ENCODE measurements at regions not wholly inside any gene's neighbourhood (a gene's known extent, or its start where the extent isn't known, plus 50 kb on each side); places are given as distances from the start of the nearest gene placed in this dataset.

DNA sequence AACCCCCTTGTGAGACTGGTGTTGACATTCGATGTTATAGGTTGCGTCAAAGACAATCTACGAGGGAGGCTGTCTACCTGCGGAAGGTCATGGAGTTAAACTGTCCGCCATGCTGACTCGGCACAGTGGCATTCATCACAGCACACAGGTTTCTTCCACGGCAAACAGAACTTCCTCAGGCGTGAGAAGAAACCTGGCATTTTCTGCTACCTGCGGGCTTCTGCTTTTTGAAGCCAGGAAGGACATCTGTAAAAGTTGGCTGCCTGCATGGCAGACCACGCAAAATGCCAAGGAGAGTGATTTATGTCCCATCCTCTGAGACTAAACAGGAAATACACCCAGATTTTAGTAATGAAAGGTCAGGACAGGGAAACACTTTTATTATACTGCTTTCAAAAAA, 809.8 kb upstream of the NUDT12 start:
- no peak overlapping the region for H3K4me2 ChIP-seq (ENCODE audit: low read length)
- intact Hi-C loops (cut with micrococcal nuclease), result no loop called here

DNA sequence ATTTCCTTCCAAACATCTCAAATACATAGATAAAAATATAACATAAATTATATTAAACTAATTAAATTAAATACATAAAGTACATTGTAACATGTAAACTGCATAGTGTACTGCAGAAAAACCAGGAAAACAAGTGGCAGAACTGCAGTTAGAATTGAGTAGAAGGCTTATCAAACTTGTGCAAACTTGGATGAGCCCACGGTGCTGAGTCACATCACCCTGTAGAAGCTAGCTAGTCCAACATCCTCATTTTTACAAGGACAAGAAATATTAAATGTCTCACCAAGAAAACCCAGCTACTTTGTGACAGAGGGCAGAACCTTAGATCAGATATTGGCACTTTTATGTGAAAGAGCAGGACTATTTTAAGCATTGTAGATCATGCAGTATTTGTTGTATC, 807.9 kb upstream of the NUDT12 start:
- H3K27me3 ChIP-seq (ENCODE audit: insufficient read depth, low read length), result no peaks in the 10 kb centered on the region
- no peak overlapping the region for H3K4me3 ChIP-seq (replicated peaks in 1 of 2; ENCODE audit: low read depth in 1 of 2, low read length in 2 of 2)
- POLR2A ChIA-PET, result no interaction called here
- CTCF ChIA-PET, result no interaction called here
- no TSS peak for BruUV-seq (replicated peaks)
- H3K79me2 ChIP-seq (ENCODE audit: insufficient read depth, low read length), result no peaks in the 10 kb centered on the region
- ATAC-seq (no peak), DNase-seq (ENCODE audit: low read depth, low spot score) (no peak)
- no peak overlapping the region for H3K9ac ChIP-seq (ENCODE audit: low read length)
- H3K27ac ChIP-seq (ENCODE audit: low read depth, low read length), result no peak overlapping the region
- no peak overlapping the region for H2AFZ ChIP-seq (ENCODE audit: low read depth, low read length, poor library complexity, severe bottlenecking)
- H3K9me2 ChIP-seq (ENCODE audit: insufficient read depth), result no peaks in the 10 kb centered on the region
- H3K4me2 ChIP-seq (ENCODE audit: low read length), result no peak overlapping the region
- no peak for TF ChIP-seq TCF7L2 (IDR thresholded peaks at IDR 0.05; ENCODE audit: borderline replicate concordance, extremely low read depth, insufficient read depth, insufficient read length)
- TF ChIP-seq ELF1 (IDR thresholded peaks at IDR 0.05; ENCODE audit: borderline replicate concordance, low read depth), result no peak
- no peak for TF ChIP-seq EZH2phosphoT487 (IDR thresholded peaks at IDR 0.05; ENCODE audit: borderline replicate concordance)
- TF ChIP-seq, protein P1, sequence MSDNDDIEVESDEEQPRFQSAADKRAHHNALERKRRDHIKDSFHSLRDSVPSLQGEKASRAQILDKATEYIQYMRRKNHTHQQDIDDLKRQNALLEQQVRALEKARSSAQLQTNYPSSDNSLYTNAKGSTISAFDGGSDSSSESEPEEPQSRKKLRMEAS (IDR thresholded peaks at IDR 0.05), result no peak
- no peak for TF ChIP-seq EGR1 (IDR thresholded peaks at IDR 0.05; ENCODE audit: low read depth)
- TF ChIP-seq SRF (IDR thresholded peaks at IDR 0.05; ENCODE audit: low read depth), result no peak
- no peak for TF ChIP-seq JUND (IDR thresholded peaks at IDR 0.05)
- no peak for TF ChIP-seq FOSL1 (IDR thresholded peaks at IDR 0.05; ENCODE audit: low read depth)
- no peak for TF ChIP-seq ZFX (IDR thresholded peaks at IDR 0.05)
- no peak for TF ChIP-seq CBX3 (IDR thresholded peaks at IDR 0.05; ENCODE audit: low read depth)
- TF ChIP-seq POLR2AphosphoS5 (IDR thresholded peaks at IDR 0.05; ENCODE audit: low read depth, low read length), result no peak
- TF ChIP-seq POLR2A (IDR thresholded peaks at IDR 0.05; ENCODE audit: borderline replicate concordance, extremely low read depth, insufficient read depth, insufficient read length), result no peak
- TF ChIP-seq YY1 (IDR thresholded peaks at IDR 0.05; ENCODE audit: extremely low read depth, insufficient replicate concordance, low read depth, low read length), result no peak
- TF ChIP-seq CEBPB (IDR thresholded peaks at IDR 0.05; ENCODE audit: low read depth), result no peak
- intact Hi-C loops (cut with micrococcal nuclease), result no loop called here
- H4K20me1 ChIP-seq (ENCODE audit: insufficient read depth), result no peaks in the 10 kb centered on the region
- no peaks in the 10 kb centered on the region for H3K36me3 ChIP-seq (ENCODE audit: control insufficient read depth in 1 of 2, insufficient read depth in 2 of 2, low read length in 2 of 2)
- no peaks in the 10 kb centered on the region for H3K4me1 ChIP-seq (ENCODE audit: control insufficient read depth in 1 of 2, insufficient read depth in 2 of 2, low read length in 2 of 2)
- H3K9me3 ChIP-seq (ENCODE audit: control insufficient read depth in 1 of 2, insufficient read depth in 1 of 2, low read depth in 1 of 2, low read length in 2 of 2), result no peaks in the 10 kb centered on the region
- RAD21 ChIA-PET (ENCODE audit: low non-redundant PET in 1 of 2, low total read pairs in 2 of 2, uncharacterized antibody in 2 of 2, unreplicated experiment in 2 of 2), result no interaction called here

More for the DNA sequence above, 809.8 kb upstream of the NUDT12 start:
- no peaks in the 10 kb centered on the region for H4K20me1 ChIP-seq (ENCODE audit: insufficient read depth)
- CTCF ChIA-PET, result no interaction called here
- POLR2A ChIA-PET, result no interaction called here
- no peak for ATAC-seq
- H3K9me3 ChIP-seq (ENCODE audit: control insufficient read depth in 1 of 2, insufficient read depth in 1 of 2, low read depth in 1 of 2, low read length in 2 of 2), result no peaks in the 10 kb centered on the region
- H3K4me1 ChIP-seq (ENCODE audit: control insufficient read depth in 1 of 2, insufficient read depth in 2 of 2, low read length in 2 of 2), result no peaks in the 10 kb centered on the region
- H3K9ac ChIP-seq (ENCODE audit: low read length), result no peak overlapping the region
- TF ChIP-seq ZFX (IDR thresholded peaks at IDR 0.05) (no peak), CBX3 (IDR thresholded peaks at IDR 0.05; ENCODE audit: low read depth) (no peak), CEBPB (IDR thresholded peaks at IDR 0.05; ENCODE audit: low read depth) (no peak), SIN3A (IDR thresholded peaks at IDR 0.05; ENCODE audit: low read depth) (no peak)
- no peak overlapping the region for H2AFZ ChIP-seq (ENCODE audit: low read depth, low read length, poor library complexity, severe bottlenecking)
- no TSS peak for BruUV-seq (replicated peaks)
- DNase-seq (ENCODE audit: low read depth, low spot score), result no peak
- RAD21 ChIA-PET (ENCODE audit: low non-redundant PET in 1 of 2, low total read pairs in 2 of 2, uncharacterized antibody in 2 of 2, unreplicated experiment in 2 of 2), result no interaction called here
- no peaks in the 10 kb centered on the region for H3K27me3 ChIP-seq (ENCODE audit: insufficient read depth, low read length)
- H3K36me3 ChIP-seq (ENCODE audit: control insufficient read depth in 1 of 2, insufficient read depth in 2 of 2, low read length in 2 of 2), result no peaks in the 10 kb centered on the region
- H3K9me2 ChIP-seq (ENCODE audit: insufficient read depth), result no peaks in the 10 kb centered on the region
- H3K79me2 ChIP-seq (ENCODE audit: insufficient read depth, low read length), result no peaks in the 10 kb centered on the region
- H3K4me3 ChIP-seq (replicated peaks in 1 of 2; ENCODE audit: low read depth in 1 of 2, low read length in 2 of 2), result no peak overlapping the region
- no peak overlapping the region for H3K27ac ChIP-seq (ENCODE audit: low read depth, low read length)

Measured in HCT116 (cell line).